ENCODE measurements at regions not wholly inside any gene's neighbourhood (a gene's known extent, or its start where the extent isn't known, plus 50 kb on each side); places are given as distances from the start of the nearest gene placed in this dataset.

GRCh38 chr14:96617635-96618034 lies 115.5 kb downstream of the PAPOLA start:
- no peaks in the 10 kb centered on the region for H4K20me1 ChIP-seq (ENCODE audit: insufficient read depth)
- no peaks in the 10 kb centered on the region; a peak in 1 of 4 replicates for H3K4me1 ChIP-seq (ENCODE audit: control insufficient read depth in 1 of 2, insufficient read depth in 2 of 2, low read length in 2 of 2)
- H3K4me2 ChIP-seq (ENCODE audit: low read length), result peak overlapping the region; percentile 23
- H2AFZ ChIP-seq (ENCODE audit: low read depth, low read length, poor library complexity, severe bottlenecking), result no peak overlapping the region
- intact Hi-C loops (cut with micrococcal nuclease), result no loop called here
- ChIA-PET CTCF (no interaction called here), RAD21 (ENCODE audit: low non-redundant PET in 1 of 2, low total read pairs in 2 of 2, uncharacterized antibody in 2 of 2, unreplicated experiment in 2 of 2) (no interaction called here), POLR2A (no interaction called here)
- H3K27ac ChIP-seq (ENCODE audit: low read depth, low read length), result no peak overlapping the region
- 0 out of 2 replicates have a peak, but pooled peaks cover 12% of the 10 kb centered on the region for H3K27me3 ChIP-seq (ENCODE audit: insufficient read depth, low read length)
- ATAC-seq, result peak; percentile 78
- no peaks in the 10 kb centered on the region for H3K9me2 ChIP-seq (ENCODE audit: insufficient read depth)
- no TSS peak for BruUV-seq (replicated peaks)
- no peaks in the 10 kb centered on the region for H3K9me3 ChIP-seq (ENCODE audit: control insufficient read depth in 1 of 2, insufficient read depth in 1 of 2, low read depth in 1 of 2, low read length in 2 of 2)
- no peak for DNase-seq (ENCODE audit: low read depth, low spot score)
- H3K36me3 ChIP-seq (ENCODE audit: control insufficient read depth in 1 of 2, insufficient read depth in 2 of 2, low read length in 2 of 2), result no peaks in the 10 kb centered on the region
- H3K4me3 ChIP-seq (replicated peaks in 1 of 2; ENCODE audit: low read depth in 1 of 2, low read length in 2 of 2), result no peak overlapping the region
- no peaks in the 10 kb centered on the region for H3K79me2 ChIP-seq (ENCODE audit: insufficient read depth, low read length)
- no peak for TF ChIP-seq POLR2A (IDR thresholded peaks at IDR 0.05; ENCODE audit: borderline replicate concordance, extremely low read depth, insufficient read depth, insufficient read length)
- no peak for TF ChIP-seq EGR1 (IDR thresholded peaks at IDR 0.05; ENCODE audit: low read depth)
- no peak for TF ChIP-seq CTCF (IDR thresholded peaks at IDR 0.05 in 2 of 3, conservative IDR thresholded peaks at IDR 0.05 in 1 of 3; ENCODE audit: borderline replicate concordance in 1 of 3, insufficient read depth in 1 of 3, low read depth in 2 of 3, low read length in 2 of 3)
- TF ChIP-seq SIN3A (IDR thresholded peaks at IDR 0.05; ENCODE audit: low read depth), result no peak
- TF ChIP-seq ELF1 (IDR thresholded peaks at IDR 0.05; ENCODE audit: borderline replicate concordance, low read depth), result no peak
- H3K9ac ChIP-seq (ENCODE audit: low read length), result no peak overlapping the region

DNA sequence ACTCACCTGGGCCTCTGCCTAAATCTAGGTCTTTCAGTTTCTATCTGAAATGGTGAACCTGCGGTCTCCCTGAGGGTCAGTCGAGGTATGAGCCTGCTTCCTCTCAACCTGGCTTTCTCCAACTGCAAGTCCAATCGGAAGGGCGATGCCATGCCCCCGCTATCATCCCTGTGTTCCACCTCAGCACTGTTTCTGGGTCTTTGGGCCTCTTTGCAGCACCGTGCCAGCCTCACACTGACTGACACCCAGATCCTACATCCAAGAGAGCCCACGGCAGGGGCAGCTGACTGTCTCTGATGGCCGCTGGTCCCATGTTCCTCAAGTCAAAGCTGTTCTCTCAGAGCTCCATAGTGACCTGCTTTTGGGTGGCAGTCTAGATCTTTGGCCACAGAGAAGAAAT lies 120.7 kb downstream of the PAPOLA start:
- ChIA-PET RAD21 (ENCODE audit: low non-redundant PET in 1 of 2, low total read pairs in 2 of 2, uncharacterized antibody in 2 of 2, unreplicated experiment in 2 of 2) (no interaction called here), CTCF (no interaction called here), POLR2A (no interaction called here)
- H3K9me3 ChIP-seq (ENCODE audit: control insufficient read depth in 1 of 2, insufficient read depth in 1 of 2, low read depth in 1 of 2, low read length in 2 of 2), result no peaks in the 10 kb centered on the region
- peaks cover 14% of the 10 kb centered on the region; the same call in 1 of the 2 replicates for H3K27me3 ChIP-seq (ENCODE audit: insufficient read depth, low read length)
- no peaks in the 10 kb centered on the region for H3K4me1 ChIP-seq (ENCODE audit: control insufficient read depth in 1 of 2, insufficient read depth in 2 of 2, low read length in 2 of 2)
- no peak overlapping the region for H3K9ac ChIP-seq (ENCODE audit: low read length)
- no peaks in the 10 kb centered on the region for H4K20me1 ChIP-seq (ENCODE audit: insufficient read depth)
- no peaks in the 10 kb centered on the region for H3K79me2 ChIP-seq (ENCODE audit: insufficient read depth, low read length)
- H3K9me2 ChIP-seq (ENCODE audit: insufficient read depth), result no peaks in the 10 kb centered on the region
- intact Hi-C loops (cut with micrococcal nuclease), result no loop called here
- TF ChIP-seq CEBPB (IDR thresholded peaks at IDR 0.05; ENCODE audit: low read depth) (no peak), SRF (IDR thresholded peaks at IDR 0.05; ENCODE audit: low read depth) (no peak), SP1 (IDR thresholded peaks at IDR 0.05; ENCODE audit: low read depth) (no peak), JUND (IDR thresholded peaks at IDR 0.05) (no peak), YY1 (IDR thresholded peaks at IDR 0.05; ENCODE audit: extremely low read depth, insufficient replicate concordance, low read depth, low read length) (no peak), FOSL1 (IDR thresholded peaks at IDR 0.05; ENCODE audit: low read depth) (no peak), ZFX (IDR thresholded peaks at IDR 0.05) (no peak), EGR1 (IDR thresholded peaks at IDR 0.05; ENCODE audit: low read depth) (no peak), POLR2A (IDR thresholded peaks at IDR 0.05; ENCODE audit: borderline replicate concordance, extremely low read depth, insufficient read depth, insufficient read length) (no peak), RAD21 (IDR thresholded peaks at IDR 0.05; ENCODE audit: low read depth) (no peak), POLR2AphosphoS5 (IDR thresholded peaks at IDR 0.05; ENCODE audit: low read depth, low read length) (no peak)
- TF ChIP-seq, protein P1, sequence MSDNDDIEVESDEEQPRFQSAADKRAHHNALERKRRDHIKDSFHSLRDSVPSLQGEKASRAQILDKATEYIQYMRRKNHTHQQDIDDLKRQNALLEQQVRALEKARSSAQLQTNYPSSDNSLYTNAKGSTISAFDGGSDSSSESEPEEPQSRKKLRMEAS (IDR thresholded peaks at IDR 0.05), result no peak
- H3K36me3 ChIP-seq (ENCODE audit: control insufficient read depth in 1 of 2, insufficient read depth in 2 of 2, low read length in 2 of 2), result no peaks in the 10 kb centered on the region
- DNase-seq (ENCODE audit: low read depth, low spot score) (no peak), ATAC-seq (no peak)
- no peak overlapping the region for H3K4me3 ChIP-seq (replicated peaks in 1 of 2; ENCODE audit: low read depth in 1 of 2, low read length in 2 of 2)
- H3K27ac ChIP-seq (ENCODE audit: low read depth, low read length), result no peak overlapping the region
- H3K4me2 ChIP-seq (ENCODE audit: low read length), result no peak overlapping the region
- BruUV-seq (replicated peaks), result no TSS peak
- H2AFZ ChIP-seq (ENCODE audit: low read depth, low read length, poor library complexity, severe bottlenecking), result no peak overlapping the region
